IMR-90 (cell line): ENCODE measurements at regions not wholly inside any gene's neighbourhood (a gene's known extent, or its start where the extent isn't known, plus 50 kb on each side); places are given as distances from the start of the nearest gene placed in this dataset.

Source experiments
- BHLHE40 ChIP-seq: fragments of 150-350 bp; IDR thresholded peaks from 2 replicates; pipeline ENCODE4 v1.6.1; 2016; ENCODE audit warnings: mild to moderate bottlenecking, low read depth, low read length
- CHD1 ChIP-seq: IDR thresholded peaks from 2 replicates; pipeline ENCODE4 v1.6.1; 2012; ENCODE audit warnings: low read depth, low read length, improper control_type of control experiment
- CTCF ChIP-seq: conservative IDR thresholded peaks from 2 replicates; pipeline ENCODE4 v1.5.1; 2012; ENCODE audit warnings: mild to moderate bottlenecking, low read depth, low read length, improper control_type of control experiment
- FOS ChIP-seq: fragments of 150-350 bp; IDR thresholded peaks from 2 replicates; pipeline ENCODE4 v1.6.1; 2016; ENCODE audit warnings: low read depth, low read length
- MXI1 ChIP-seq: IDR thresholded peaks from 2 replicates; pipeline ENCODE4 v1.6.1; 2012; ENCODE audit warnings: low read depth, mild to moderate bottlenecking, low read length, moderate library complexity, borderline replicate concordance
- NFE2L2 ChIP-seq: fragments of 150-350 bp; IDR thresholded peaks from 2 replicates; pipeline ENCODE4 v1.6.1; 2016; ENCODE audit warnings: low read depth, mild to moderate bottlenecking, low read length
- POLR2A ChIP-seq: IDR thresholded peaks from 2 replicates; pipeline ENCODE4 v1.6.1; 2012; ENCODE audit warnings: mild to moderate bottlenecking, low read depth, low read length
- RAD21 ChIP-seq: IDR thresholded peaks from 2 replicates; pipeline ENCODE4 v1.6.1; 2012; ENCODE audit warnings: low read length, improper control_type of control experiment
- USF2 ChIP-seq: fragments of 150-350 bp; IDR thresholded peaks from 2 replicates; pipeline ENCODE4 v1.6.1; 2017; ENCODE audit warnings: mild to moderate bottlenecking, antibody characterized with exemption, low read length, low read depth

GRCh38 chr20:63082308-63082938 lies 75.7 kb upstream of the BHLHE23 start:
- no peak for TF ChIP-seq CTCF
- TF ChIP-seq MXI1 = no peak
- TF ChIP-seq CHD1 = no peak
- TF ChIP-seq USF2 = no peak
- TF ChIP-seq POLR2A = no peak
- no peak for TF ChIP-seq BHLHE40
- no peak for TF ChIP-seq NFE2L2
- no peak for TF ChIP-seq FOS
- no peak for TF ChIP-seq RAD21
